ENCODE measurements at regions not wholly inside any gene's neighbourhood (a gene's known extent, or its start where the extent isn't known, plus 50 kb on each side); places are given as distances from the start of the nearest gene placed in this dataset.

DNA sequence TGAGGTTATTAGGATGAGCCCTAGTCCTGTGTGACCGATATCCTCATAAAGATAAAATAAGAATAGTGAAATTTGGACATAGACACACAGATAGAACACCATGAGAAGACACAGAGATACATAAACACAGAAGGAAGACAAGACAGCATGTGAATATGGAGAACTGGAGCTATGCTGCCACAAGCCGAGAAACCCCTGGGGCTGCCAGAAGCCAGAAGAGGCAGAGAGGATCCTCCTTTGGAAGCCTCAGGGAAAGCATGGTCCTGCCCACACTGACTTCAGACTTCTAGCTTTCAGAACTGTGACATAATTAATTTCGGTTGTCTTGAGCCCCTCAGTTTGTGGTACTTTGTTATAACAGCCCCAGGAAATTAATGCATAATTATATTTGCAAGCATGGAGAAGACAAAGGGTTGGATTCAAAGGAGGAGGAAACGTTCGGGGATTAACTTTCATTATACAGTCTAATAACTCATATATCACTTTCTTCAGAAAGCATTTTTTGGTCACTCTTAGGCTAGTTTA lies 1501.8 kb upstream of the FLRT2 start:
- DNase-seq (ENCODE audit: extremely low spot score), result no peak
- TF ChIP-seq SP1 (IDR thresholded peaks at IDR 0.05) (no peak), SUZ12 (IDR thresholded peaks at IDR 0.05) (no peak), L3MBTL2 (conservative IDR thresholded peaks at IDR 0.05) (no peak), CTBP1 (IDR thresholded peaks at IDR 0.05; ENCODE audit: borderline replicate concordance) (no peak), ELF4 (IDR thresholded peaks at IDR 0.05) (no peak), FOXK2 (IDR thresholded peaks at IDR 0.05) (no peak), ARNT (IDR thresholded peaks at IDR 0.05) (no peak)
- ChIA-PET CTCF (no interaction called here), POLR2A (no interaction called here)

DNA sequence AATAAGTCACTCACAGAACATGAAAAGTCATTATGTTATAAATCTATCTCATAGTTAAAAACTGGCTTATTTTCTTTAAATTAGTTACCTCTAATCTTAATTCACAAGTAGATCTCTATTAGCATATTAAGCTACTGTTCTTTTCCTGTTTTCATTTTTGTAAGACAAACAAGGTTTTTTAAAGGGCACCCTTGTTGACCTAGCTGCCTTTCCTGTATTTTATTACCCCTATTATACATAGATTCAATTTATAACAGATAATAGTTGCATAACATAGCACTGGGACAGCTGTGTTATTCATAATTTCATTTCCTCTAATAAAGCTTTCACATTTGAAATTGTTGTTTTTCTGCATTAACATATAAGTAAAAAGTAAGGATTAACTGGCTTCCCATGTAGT lies 1500.7 kb upstream of the FLRT2 start:
- no peak for DNase-seq (ENCODE audit: extremely low spot score)
- TF ChIP-seq ARNT (IDR thresholded peaks at IDR 0.05), result no peak
- TF ChIP-seq LEF1 (IDR thresholded peaks at IDR 0.05; ENCODE audit: borderline replicate concordance), result no peak
- TF ChIP-seq SUZ12 (IDR thresholded peaks at IDR 0.05), result no peak
- TF ChIP-seq CTBP1 (IDR thresholded peaks at IDR 0.05; ENCODE audit: borderline replicate concordance), result no peak
- no peak for TF ChIP-seq ELF4 (IDR thresholded peaks at IDR 0.05)
- TF ChIP-seq FOXA1 (IDR thresholded peaks at IDR 0.05), result no peak
- ChIA-PET CTCF (no interaction called here), POLR2A (no interaction called here)

DNA sequence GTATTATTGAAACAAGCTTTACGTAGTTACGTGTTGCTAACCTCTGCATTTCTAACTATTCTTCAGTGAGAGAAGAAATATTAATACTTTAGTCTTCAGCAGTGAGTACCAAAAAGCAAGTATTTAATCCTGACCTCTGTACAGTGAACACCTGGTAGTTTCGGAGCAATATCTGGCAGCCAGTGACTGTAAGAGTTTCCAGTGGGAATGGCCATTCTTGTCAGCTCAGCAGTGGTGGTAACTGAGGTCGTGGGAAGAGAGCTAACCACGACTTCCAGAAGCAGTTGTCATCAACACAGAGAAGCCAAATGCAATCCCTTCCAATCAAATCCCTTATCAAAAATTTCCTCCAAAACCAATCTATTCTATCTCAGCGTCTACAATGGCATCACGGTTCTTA lies 1500.2 kb upstream of the FLRT2 start:
- TF ChIP-seq L3MBTL2 (conservative IDR thresholded peaks at IDR 0.05), result no peak
- TF ChIP-seq NFRKB (IDR thresholded peaks at IDR 0.05), result no peak
- TF ChIP-seq BHLHE40 (IDR thresholded peaks at IDR 0.05; ENCODE audit: borderline replicate concordance), result no peak
- DNase-seq (ENCODE audit: extremely low spot score), result no peak
- POLR2A ChIA-PET, result no interaction called here
- CTCF ChIA-PET, result no interaction called here

DNA sequence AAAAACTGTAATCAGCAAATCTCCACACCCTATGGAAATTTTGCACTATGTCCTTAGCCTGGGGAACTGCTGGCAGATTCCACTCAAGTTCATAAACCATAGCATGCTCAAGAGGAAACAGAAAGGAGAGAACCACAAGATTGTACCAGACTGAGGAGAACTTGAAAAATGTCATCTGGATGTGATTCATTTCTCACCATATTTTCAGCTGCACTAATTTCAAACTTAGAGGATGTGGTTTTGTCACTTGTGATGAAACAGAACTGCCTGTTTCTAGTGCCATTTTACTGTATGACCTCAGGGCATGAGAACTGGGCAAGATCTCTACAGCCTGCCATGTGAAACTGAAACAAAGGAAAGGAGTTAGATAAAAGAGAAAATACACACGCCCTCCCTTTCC lies 1493.1 kb upstream of the FLRT2 start:
- TF ChIP-seq NFRKB (IDR thresholded peaks at IDR 0.05) (no peak), ZNF384 (IDR thresholded peaks at IDR 0.05) (no peak), L3MBTL2 (conservative IDR thresholded peaks at IDR 0.05) (no peak), BHLHE40 (IDR thresholded peaks at IDR 0.05; ENCODE audit: borderline replicate concordance) (no peak), SUZ12 (IDR thresholded peaks at IDR 0.05) (no peak), ARNT (IDR thresholded peaks at IDR 0.05) (no peak), CTBP1 (IDR thresholded peaks at IDR 0.05; ENCODE audit: borderline replicate concordance) (no peak), LEF1 (IDR thresholded peaks at IDR 0.05; ENCODE audit: borderline replicate concordance) (no peak), FOXA1 (IDR thresholded peaks at IDR 0.05) (no peak), TARDBP (IDR thresholded peaks at IDR 0.05) (no peak), ELF4 (IDR thresholded peaks at IDR 0.05) (no peak), SP1 (IDR thresholded peaks at IDR 0.05) (no peak), HDGF (IDR thresholded peaks at IDR 0.05; ENCODE audit: borderline replicate concordance) (no peak), FOXM1 (IDR thresholded peaks at IDR 0.05; ENCODE audit: borderline replicate concordance) (no peak)
- TF ChIP-seq, protein P1, sequence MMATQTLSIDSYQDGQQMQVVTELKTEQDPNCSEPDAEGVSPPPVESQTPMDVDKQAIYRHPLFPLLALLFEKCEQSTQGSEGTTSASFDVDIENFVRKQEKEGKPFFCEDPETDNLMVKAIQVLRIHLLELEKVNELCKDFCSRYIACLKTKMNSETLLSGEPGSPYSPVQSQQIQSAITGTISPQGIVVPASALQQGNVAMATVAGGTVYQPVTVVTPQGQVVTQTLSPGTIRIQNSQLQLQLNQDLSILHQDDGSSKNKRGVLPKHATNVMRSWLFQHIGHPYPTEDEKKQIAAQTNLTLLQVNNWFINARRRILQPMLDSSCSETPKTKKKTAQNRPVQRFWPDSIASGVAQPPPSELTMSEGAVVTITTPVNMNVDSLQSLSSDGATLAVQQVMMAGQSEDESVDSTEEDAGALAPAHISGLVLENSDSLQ (IDR thresholded peaks at IDR 0.05), result no peak
- ChIA-PET POLR2A (no interaction called here), CTCF (no interaction called here)
- DNase-seq (ENCODE audit: extremely low spot score), result no peak

DNA sequence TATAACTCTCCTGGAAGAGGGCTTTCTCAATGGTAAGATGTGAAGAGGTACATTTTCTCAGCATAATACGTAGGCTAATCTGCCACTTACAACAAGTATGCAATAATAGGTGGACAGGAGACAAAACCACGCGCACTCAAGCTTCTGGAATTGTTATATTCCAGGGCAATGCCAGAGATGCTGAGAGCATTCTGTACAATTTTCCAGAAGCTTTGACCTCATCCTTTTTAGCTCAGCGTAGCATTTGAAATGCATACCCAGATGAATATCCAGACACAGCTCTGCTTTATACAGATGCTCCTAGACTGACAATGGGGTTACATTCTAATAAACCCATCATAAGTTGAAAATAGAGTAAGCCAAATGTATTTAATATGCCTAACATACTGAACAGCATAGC lies 1492.4 kb upstream of the FLRT2 start:
- TF ChIP-seq, protein P1 (IDR thresholded peaks at IDR 0.05), result no peak
- TF ChIP-seq ZNF384 (IDR thresholded peaks at IDR 0.05), result no peak
- no peak for TF ChIP-seq L3MBTL2 (conservative IDR thresholded peaks at IDR 0.05)
- no peak for TF ChIP-seq BHLHE40 (IDR thresholded peaks at IDR 0.05; ENCODE audit: borderline replicate concordance)
- TF ChIP-seq NFRKB (IDR thresholded peaks at IDR 0.05), result no peak
- no peak for TF ChIP-seq CTBP1 (IDR thresholded peaks at IDR 0.05; ENCODE audit: borderline replicate concordance)
- TF ChIP-seq SUZ12 (IDR thresholded peaks at IDR 0.05), result no peak
- TF ChIP-seq SP1 (IDR thresholded peaks at IDR 0.05), result no peak
- TF ChIP-seq TARDBP (IDR thresholded peaks at IDR 0.05), result no peak
- no peak for TF ChIP-seq FOXA1 (IDR thresholded peaks at IDR 0.05)
- no peak for TF ChIP-seq ELF4 (IDR thresholded peaks at IDR 0.05)
- CTCF ChIA-PET, result no interaction called here
- POLR2A ChIA-PET, result no interaction called here
- DNase-seq (ENCODE audit: extremely low spot score), result no peak

DNA sequence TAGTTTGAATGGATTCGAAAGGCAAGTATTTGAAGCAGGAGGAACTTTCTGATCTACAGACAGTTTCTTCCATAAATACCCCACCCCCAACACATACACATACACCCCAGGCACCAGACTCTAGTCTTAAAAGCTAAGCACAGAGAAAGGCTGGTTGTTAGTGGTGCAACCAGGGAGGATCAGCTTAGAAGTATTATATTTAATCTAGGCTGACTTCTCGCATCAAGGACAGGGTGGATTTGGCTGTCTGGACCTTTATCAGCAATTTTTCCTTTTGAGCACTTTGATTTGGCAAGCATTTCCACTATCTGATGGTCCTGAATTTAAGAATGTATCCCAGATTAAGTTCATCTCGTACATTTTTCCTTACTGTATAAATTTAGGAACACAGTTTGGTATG lies 1489.8 kb upstream of the FLRT2 start:
- TF ChIP-seq FOXK2 (IDR thresholded peaks at IDR 0.05), result no peak
- TF ChIP-seq ZNF384 (IDR thresholded peaks at IDR 0.05), result no peak
- no peak for TF ChIP-seq TARDBP (IDR thresholded peaks at IDR 0.05)
- TF ChIP-seq SUZ12 (IDR thresholded peaks at IDR 0.05), result no peak
- no peak for TF ChIP-seq L3MBTL2 (conservative IDR thresholded peaks at IDR 0.05)
- no peak for TF ChIP-seq NFRKB (IDR thresholded peaks at IDR 0.05)
- TF ChIP-seq BHLHE40 (IDR thresholded peaks at IDR 0.05; ENCODE audit: borderline replicate concordance), result no peak
- TF ChIP-seq ELF4 (IDR thresholded peaks at IDR 0.05), result no peak
- no peak for TF ChIP-seq LEF1 (IDR thresholded peaks at IDR 0.05; ENCODE audit: borderline replicate concordance)
- no peak for TF ChIP-seq FOXA1 (IDR thresholded peaks at IDR 0.05)
- TF ChIP-seq, protein P1 (IDR thresholded peaks at IDR 0.05), result no peak
- no peak for TF ChIP-seq ARNT (IDR thresholded peaks at IDR 0.05)
- no peak for TF ChIP-seq CTBP1 (IDR thresholded peaks at IDR 0.05; ENCODE audit: borderline replicate concordance)
- TF ChIP-seq SP1 (IDR thresholded peaks at IDR 0.05), result no peak
- TF ChIP-seq FOXM1 (IDR thresholded peaks at IDR 0.05; ENCODE audit: borderline replicate concordance), result no peak
- no peak for TF ChIP-seq HDGF (IDR thresholded peaks at IDR 0.05; ENCODE audit: borderline replicate concordance)
- POLR2A ChIA-PET, result no interaction called here
- DNase-seq (ENCODE audit: extremely low spot score), result no peak
- CTCF ChIA-PET, result no interaction called here

DNA sequence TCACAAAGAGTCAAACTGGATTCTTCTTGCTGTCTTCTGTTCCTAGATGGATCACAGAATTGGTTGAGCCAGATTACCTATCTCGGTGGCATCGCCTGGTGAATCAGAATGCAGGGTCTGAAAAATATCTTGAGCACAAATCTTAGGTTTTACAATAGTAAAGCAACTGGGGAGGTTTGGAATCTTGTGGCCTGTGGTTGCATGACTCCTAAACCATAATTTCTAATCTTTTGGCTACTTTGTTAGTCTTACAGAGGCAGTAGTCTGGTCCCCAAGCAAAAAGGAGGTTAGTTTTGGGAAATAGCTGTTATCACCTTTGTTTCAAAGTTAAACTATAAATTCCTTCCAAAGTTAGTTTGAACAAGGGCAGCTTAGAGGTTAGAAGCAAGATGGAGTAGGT lies 1488.5 kb upstream of the FLRT2 start:
- DNase-seq (ENCODE audit: extremely low spot score), result no peak
- TF ChIP-seq FOXA1 (IDR thresholded peaks at IDR 0.05), result no peak
- TF ChIP-seq, protein P1 (IDR thresholded peaks at IDR 0.05), result no peak
- TF ChIP-seq ARNT (IDR thresholded peaks at IDR 0.05), result no peak
- POLR2A ChIA-PET, result no interaction called here
- CTCF ChIA-PET, result no interaction called here
